DOHH2 (cell line): ENCODE measurements at regions not wholly inside any gene's neighbourhood (a gene's known extent, or its start where the extent isn't known, plus 50 kb on each side); places are given as distances from the start of the nearest gene placed in this dataset.

Experiments
- CTCF ChIP-seq: fragments of 200-600 bp; sonication (generic); IDR thresholded peaks from one replicate; pipeline ENCODE4 v1.5.1; 2014; ENCODE audit warnings: antibody characterized with exemption, mild to moderate bottlenecking, low read depth, low read length; ENCODE audit not compliant: poor library complexity, severe bottlenecking
- EZH2phosphoT487 ChIP-seq: fragments of 200-600 bp; sonication (generic); IDR thresholded peaks from 2 replicates; pipeline ENCODE4 v1.6.1; 2017; ENCODE audit warnings: borderline replicate concordance, mild to moderate bottlenecking, antibody characterized with exemption, low read length, moderate library complexity, mixed read lengths

GRCh38 chr10:43855667-43856210, 207.1 kb upstream of the ZNF32 start:
- TF ChIP-seq CTCF (no peak), EZH2phosphoT487 (no peak)
